Activated CD4-positive, alpha-beta T cell treated with anti-CD3 and anti-CD28 coated beads for 48 hours (primary cell): ENCODE measurements at regions not wholly inside any gene's neighbourhood (a gene's known extent, or its start where the extent isn't known, plus 50 kb on each side); places are given as distances from the start of the nearest gene placed in this dataset.
A peak's percentile ranks its signal among the peaks of the same experiment; 100 is the strongest.

Experiments used
- DNase-seq: peaks from one replicate; pipeline ENCODE4 v3.0.0-alpha.2; 2020

DNA sequence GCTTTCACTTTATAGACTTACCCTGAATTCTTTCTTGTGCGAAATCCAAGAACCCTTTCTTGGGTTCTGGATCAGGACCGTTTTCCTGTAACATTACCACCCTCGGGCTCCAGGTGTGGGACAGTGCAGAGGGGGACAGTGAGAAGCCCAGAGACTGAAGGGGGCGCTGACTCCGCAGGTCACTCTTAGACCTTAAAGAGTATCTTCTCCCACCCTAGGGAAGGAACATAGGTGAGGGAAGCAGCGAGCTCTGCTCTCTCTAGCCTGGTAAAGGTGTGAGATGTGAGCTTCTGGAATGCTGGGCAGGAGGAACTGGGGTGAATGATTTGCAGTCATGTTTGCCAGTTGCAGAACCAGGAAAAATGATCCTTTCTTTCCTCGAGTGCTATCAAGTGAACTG is 80.8 kb upstream of the ZNF507 start:
- no peak for DNase-seq

DNA sequence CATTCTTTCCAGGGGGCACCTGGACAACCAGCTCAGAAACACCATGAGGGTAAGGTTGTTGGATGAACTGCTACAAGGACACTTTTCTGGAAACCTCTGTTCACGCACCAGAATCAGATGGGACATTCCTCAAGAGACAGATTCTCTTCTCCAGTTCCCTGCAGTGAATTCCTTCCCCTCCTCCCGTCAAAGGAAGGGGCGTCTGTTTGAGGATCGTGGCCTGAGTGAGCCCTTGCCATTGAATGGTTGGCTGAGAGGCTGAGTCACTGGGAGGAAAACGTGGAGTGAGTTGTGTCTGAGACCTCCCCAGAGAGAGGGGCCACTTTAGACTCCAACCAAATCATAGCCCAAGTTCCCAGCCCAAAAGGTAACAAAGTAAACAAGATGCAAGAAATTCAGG is 79.4 kb upstream of the ZNF507 start:
- no peak for DNase-seq

DNA sequence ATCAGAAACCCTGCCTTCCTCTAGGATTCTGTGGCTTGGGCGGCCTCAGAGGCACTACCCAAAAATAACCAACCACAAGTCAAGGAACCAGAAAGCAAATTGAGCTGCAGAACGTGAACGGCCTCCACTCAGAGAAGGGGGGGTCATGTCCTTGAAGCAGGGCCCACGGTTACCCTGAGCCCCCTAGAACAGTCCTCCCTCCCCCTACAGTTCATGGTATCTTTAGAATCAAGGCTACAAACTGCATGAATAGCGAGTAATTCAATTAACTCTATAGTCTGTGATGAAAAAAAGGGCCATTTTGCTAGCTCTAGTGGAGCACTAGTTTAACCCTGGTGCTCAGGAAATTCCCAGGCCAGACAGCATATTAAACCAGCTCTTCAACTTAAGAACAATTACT is 79.0 kb upstream of the ZNF507 start:
- DNase-seq: no peak

DNA sequence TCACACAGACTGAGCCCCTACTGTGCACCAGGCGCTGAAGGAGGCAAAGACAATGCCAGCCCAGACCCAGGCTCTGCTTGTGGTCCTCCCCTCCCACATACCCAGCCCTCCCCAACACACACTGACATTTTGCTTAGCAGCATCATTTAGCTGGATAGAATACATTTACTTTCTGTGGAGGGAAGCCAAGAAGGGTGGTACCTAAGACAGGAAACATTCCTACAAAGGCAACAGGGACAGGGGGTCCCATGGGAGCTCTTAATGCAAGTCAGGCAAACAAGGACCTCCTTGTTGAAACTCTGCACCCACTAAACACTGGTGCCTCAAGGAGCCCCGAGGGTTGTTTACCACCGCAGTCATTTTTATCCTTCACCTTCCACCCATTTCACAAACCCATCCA is 77.0 kb upstream of the ZNF507 start:
- no peak for DNase-seq

DNA sequence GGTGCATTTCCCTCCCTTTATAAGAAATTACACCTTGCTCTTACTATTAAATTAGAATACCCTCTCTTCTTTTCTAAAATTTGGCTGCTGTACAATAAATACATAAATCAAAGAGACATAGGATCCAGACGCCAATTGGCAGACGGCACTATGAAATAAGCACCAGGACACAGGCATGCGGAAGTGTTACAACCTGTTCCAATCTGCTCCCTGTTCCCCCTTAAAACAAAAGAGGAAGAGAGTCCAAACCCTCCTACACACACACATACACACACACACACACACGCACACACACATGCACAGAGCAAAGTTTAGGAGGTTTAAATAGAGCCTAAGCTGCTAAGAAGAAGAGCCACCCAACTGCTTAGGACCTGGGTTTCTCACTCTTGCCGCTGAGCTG is 75.6 kb upstream of the ZNF507 start:
- DNase-seq: no peak

DNA sequence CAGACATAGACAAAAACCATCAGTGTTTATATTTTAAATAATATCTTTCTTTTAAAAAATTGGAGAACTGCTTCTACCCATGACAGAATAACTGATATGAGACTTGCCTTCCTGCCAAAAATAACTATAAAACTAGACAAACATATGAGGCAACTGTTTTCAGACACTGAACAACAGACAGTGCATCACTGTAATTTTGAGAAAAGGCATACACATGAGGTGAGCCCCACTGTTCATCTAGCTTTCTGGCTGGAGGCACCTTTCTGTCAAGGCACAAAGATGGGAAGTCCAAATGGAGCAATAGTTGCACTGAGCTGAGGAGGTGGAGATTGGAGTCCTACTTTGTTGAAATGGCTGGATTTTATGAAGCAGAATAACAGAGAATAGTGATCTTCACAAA is 71.9 kb upstream of the ZNF507 start:
- DNase-seq: no peak

DNA sequence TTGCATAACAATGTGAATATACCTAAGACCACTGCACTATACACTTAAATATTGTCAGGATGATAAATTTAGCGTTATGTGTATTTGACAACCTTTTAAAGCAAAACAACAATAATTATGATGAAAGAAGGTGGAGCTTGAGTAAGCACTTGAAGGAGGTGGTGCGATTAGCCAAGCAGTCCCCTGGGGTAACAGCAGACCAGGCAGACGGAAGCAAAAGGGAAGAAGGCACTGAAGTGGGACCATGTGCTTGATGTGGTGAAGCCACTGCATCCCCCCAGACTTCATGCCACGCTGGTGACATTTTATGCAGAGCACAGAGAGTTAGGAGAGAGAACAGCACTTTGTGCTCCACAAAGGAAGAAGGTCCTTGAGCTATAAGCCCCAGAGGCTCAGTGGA is 58.3 kb upstream of the ZNF507 start:
- DNase-seq: no peak

DNA sequence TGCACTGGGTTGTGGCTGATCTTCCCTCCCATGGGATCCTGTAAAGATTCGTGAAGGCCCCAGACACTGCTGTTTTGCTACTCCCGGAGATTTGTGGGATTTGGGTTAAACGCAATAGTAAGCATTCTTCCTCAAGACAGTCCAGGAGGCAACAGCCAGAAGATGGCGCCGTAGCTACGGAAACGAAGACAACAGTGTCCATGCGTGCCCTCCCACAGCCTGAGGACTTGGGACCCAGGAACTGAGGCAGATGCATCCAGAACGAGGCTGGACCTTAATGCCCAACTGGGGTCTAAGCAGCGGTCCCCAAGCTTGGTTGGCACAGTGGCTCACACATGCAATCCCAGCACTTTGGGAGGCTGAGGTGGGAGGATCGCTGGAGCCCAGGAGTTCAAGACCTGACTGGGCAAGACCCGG is 57.6 kb upstream of the ZNF507 start:
- DNase-seq: peak; percentile 40

DNA sequence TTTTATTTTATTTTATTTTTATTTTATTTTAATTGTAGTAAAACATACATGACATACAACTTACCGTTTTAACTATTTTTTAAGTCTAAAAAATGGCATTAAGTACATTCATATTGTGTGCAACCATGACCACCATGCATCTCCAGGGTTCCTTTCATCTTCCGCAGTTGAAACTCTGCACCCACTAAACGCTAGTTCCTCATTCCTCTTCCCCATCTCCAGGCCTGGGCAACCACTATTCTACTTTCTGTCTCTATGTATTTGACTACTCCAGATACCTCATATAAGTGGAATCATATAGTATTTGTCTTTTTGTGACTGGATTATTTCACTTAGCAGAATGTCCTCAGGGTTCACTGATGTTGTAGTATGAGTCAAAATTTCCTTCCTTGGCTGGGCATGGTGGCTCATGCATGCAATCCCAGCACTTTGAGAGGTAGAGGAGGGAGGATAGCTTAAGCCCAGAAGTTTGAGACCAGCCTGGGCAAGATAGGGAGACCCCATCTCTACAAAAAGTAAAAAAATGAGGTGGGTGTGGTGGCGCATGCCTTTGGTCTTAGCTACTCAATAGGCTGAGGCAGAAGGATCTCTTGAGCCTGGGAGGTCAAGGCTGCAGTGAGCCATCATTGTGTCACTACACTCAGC is 55.7 kb upstream of the ZNF507 start:
- DNase-seq: no peak

DNA sequence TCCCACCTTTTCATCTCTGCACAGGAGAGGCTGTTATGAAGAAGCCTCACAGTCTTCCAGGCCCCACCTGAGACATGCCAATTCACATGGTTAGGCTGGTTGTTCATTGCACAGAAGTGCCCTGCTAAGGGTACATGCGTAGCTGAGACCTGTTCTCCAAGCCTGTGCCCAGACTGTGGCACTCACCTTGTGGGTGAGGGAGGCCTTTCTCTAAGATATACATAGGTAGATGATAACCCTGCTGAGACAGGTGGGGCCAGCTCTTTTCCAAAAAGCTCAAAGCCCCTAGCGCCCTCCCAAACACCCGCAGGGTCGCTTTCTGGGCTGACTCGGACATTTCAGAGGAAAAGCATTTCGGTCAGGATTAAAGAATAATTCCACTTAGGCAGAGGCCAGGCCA is 53.5 kb upstream of the ZNF507 start:
- DNase-seq: no peak

DNA sequence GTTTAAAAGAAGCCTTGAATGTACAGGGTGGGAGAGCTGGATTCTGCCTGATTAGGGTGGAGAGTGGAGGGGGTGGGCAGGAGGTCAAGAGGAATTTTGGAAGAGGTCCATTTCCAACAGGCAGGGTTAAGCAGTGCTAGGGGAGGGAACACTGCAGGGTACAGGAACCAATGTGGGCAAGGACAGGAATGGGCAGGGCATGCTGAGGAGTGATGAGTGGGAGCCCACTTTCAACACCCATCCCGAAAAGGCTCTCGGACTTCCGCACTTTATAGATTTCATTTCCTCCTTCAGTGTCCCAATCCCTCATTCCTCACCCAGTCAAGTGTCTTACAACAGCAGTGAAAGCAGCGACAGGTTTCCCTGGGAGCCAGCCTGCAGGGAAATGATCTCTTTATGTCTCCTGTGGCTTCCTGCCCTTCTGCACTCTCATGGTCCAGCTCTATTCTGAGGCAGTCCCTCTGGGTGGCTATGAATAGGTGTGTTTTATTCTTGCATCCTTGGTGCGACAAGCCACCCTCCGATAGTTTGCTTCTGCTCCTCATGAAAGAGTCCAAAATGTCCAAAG is 50.5 kb upstream of the ZNF507 start:
- DNase-seq: no peak
